ENCODE measurements at regions not wholly inside any gene's neighbourhood (a gene's known extent, or its start where the extent isn't known, plus 50 kb on each side); places are given as distances from the start of the nearest gene placed in this dataset.

DNA sequence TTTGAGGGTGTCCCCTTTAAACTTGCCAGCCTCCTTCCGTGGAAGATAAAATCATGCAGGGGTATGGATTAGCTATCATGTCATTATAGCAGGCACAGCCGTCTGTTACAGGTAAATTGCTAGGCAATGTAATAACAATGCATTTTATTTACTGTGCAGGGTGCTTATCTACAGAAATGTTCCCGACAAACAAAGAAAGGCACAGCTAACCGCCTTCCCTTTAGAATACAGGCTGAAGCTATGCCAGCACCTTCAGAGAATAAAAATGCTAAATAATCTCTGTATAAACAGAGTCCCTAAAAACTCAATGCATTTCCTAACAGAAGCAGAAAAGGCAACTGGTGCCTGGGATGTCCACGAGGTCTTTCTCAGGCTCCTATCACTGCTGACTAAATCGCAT is 239.2 kb downstream of the SPTSSA start:
- ChIA-PET POLR2A (no interaction called here), CTCF (ENCODE audit: low intra/inter-chr PET ratio) (no interaction called here)
- Histone ChIP-seq H3K4me1 (replicated peaks in 1 of 2; ENCODE audit: control insufficient read depth in 2 of 2, insufficient read depth in 2 of 2, low read length in 2 of 2) (no peaks in the 10 kb centered on the region; a peak in 1 of 5 replicates), H3K4me3 (no peak overlapping the region), H3K4me2 (ENCODE audit: insufficient read depth, low read length) (no peak overlapping the region), H3K27me3 (ENCODE audit: control insufficient read depth in 2 of 2, insufficient read depth in 2 of 2, low read length in 2 of 2) (peaks cover 4 to 5% of the 10 kb centered on the region in 2 experiments; a peak in 4 of 5 replicates), H3K27ac (ENCODE audit: extremely low read depth, low read depth, low read length) (no peak overlapping the region), H3K9me1 (ENCODE audit: control insufficient read depth, insufficient read depth, low read length) (no peaks in the 10 kb centered on the region), H3K9me3 (replicated peaks; ENCODE audit: control insufficient read depth, insufficient read depth, low read depth, low read length) (no peaks in the 10 kb centered on the region), H3K36me3 (ENCODE audit: control insufficient read depth, insufficient read depth, low read length) (no peaks in the 10 kb centered on the region), H3K79me2 (ENCODE audit: control insufficient read depth, insufficient read depth, low read length) (no peaks in the 10 kb centered on the region), H4K20me1 (replicated peaks; ENCODE audit: control insufficient read depth, insufficient read depth, low read length) (no peaks in the 10 kb centered on the region), H3K9ac (ENCODE audit: insufficient read depth in 1 of 2, low read depth in 2 of 2, low read length in 2 of 2) (no peak overlapping the region), H2AFZ (ENCODE audit: low read depth, low read length) (no peak overlapping the region)
- BruUV-seq (replicated peaks), result no TSS peak
- intact Hi-C loops (cut with micrococcal nuclease), result no loop called here
- in situ Hi-C loops (cut with MboI), result loop anchor here (10.0 kb wide), 2 partner anchors 258 to 378 kb away; no protein-coding TSS in a partner anchor
- no peak for DNase-seq (ENCODE audit: extremely low read depth in 1 of 4, low spot score in 3 of 4)
- no peak for TF ChIP-seq MEF2A (IDR thresholded peaks at IDR 0.05; ENCODE audit: control insufficient read depth, low read depth, low read length)
- no peak for TF ChIP-seq EP400 (IDR thresholded peaks at IDR 0.05)
- TF ChIP-seq KAT8 (IDR thresholded peaks at IDR 0.05; ENCODE audit: low read depth), result no peak
- TF ChIP-seq ZNF184 (CRISPR knock-in tag; IDR thresholded peaks at IDR 0.05), result no peak
- TF ChIP-seq U2AF1 (optimal IDR thresholded peaks at IDR 0.05; ENCODE audit: low read depth, low read length), result no peak
- no peak for TF ChIP-seq DACH1 (IDR thresholded peaks at IDR 0.05; ENCODE audit: partially characterized antibody)
- no peak for TF ChIP-seq TCF7 (IDR thresholded peaks at IDR 0.05; ENCODE audit: borderline replicate concordance)
- no peak for TF ChIP-seq ZBTB8A (IDR thresholded peaks at IDR 0.05; ENCODE audit: partially characterized antibody)
- TF ChIP-seq ZNF175 (CRISPR knock-in tag; IDR thresholded peaks at IDR 0.05; ENCODE audit: low read depth), result no peak
- TF ChIP-seq ZNF511 (CRISPR knock-in tag; IDR thresholded peaks at IDR 0.05), result no peak
- TF ChIP-seq CREM (IDR thresholded peaks at IDR 0.05; ENCODE audit: low read depth), result no peak
- TF ChIP-seq, protein P1, sequence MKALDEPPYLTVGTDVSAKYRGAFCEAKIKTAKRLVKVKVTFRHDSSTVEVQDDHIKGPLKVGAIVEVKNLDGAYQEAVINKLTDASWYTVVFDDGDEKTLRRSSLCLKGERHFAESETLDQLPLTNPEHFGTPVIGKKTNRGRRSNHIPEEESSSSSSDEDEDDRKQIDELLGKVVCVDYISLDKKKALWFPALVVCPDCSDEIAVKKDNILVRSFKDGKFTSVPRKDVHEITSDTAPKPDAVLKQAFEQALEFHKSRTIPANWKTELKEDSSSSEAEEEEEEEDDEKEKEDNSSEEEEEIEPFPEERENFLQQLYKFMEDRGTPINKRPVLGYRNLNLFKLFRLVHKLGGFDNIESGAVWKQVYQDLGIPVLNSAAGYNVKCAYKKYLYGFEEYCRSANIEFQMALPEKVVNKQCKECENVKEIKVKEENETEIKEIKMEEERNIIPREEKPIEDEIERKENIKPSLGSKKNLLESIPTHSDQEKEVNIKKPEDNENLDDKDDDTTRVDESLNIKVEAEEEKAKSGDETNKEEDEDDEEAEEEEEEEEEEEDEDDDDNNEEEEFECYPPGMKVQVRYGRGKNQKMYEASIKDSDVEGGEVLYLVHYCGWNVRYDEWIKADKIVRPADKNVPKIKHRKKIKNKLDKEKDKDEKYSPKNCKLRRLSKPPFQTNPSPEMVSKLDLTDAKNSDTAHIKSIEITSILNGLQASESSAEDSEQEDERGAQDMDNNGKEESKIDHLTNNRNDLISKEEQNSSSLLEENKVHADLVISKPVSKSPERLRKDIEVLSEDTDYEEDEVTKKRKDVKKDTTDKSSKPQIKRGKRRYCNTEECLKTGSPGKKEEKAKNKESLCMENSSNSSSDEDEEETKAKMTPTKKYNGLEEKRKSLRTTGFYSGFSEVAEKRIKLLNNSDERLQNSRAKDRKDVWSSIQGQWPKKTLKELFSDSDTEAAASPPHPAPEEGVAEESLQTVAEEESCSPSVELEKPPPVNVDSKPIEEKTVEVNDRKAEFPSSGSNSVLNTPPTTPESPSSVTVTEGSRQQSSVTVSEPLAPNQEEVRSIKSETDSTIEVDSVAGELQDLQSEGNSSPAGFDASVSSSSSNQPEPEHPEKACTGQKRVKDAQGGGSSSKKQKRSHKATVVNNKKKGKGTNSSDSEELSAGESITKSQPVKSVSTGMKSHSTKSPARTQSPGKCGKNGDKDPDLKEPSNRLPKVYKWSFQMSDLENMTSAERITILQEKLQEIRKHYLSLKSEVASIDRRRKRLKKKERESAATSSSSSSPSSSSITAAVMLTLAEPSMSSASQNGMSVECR (CRISPR knock-in tag; IDR thresholded peaks at IDR 0.05), result no peak
- TF ChIP-seq C11orf30 (IDR thresholded peaks at IDR 0.05; ENCODE audit: low read depth), result no peak
- TF ChIP-seq GATAD2B (IDR thresholded peaks at IDR 0.05; ENCODE audit: borderline replicate concordance), result no peak
- TF ChIP-seq CC2D1A (IDR thresholded peaks at IDR 0.05), result no peak
- no peak for ATAC-seq
- 0% methylated on average over 6 of the region's 6 CpGs for WGBS (ENCODE audit: insufficient coverage, low coverage, missing lambda C conversion rate)
- no peak for FAIRE-seq

Measured in K562 (cell line).